C4-2B (cell line): ENCODE measurements at regions not wholly inside any gene's neighbourhood (a gene's known extent, or its start where the extent isn't known, plus 50 kb on each side); places are given as distances from the start of the nearest gene placed in this dataset.

ENCODE experiments used
- CTCF ChIP-seq: fragments of 450-650 bp; conservative IDR thresholded peaks from 2 replicates; pipeline ENCODE4 v1.5.1; 2017; ENCODE audit warnings: mild to moderate bottlenecking
- ZFX ChIP-seq: fragments of 450-650 bp; IDR thresholded peaks from 2 replicates; pipeline ENCODE4 v1.6.1; 2017

- no peak for TF ChIP-seq CTCF
- no peak for TF ChIP-seq ZFX
These were observed 531.7 kb downstream of the ETV1 start for GRCh38 chr7:13457790-13458189.
